CD14-positive monocyte (primary cell): ENCODE measurements at regions not wholly inside any gene's neighbourhood (a gene's known extent, or its start where the extent isn't known, plus 50 kb on each side); places are given as distances from the start of the nearest gene placed in this dataset.

ENCODE experiments used
- DNase-seq, 3 donors: peaks; one replicate each; pipeline ENCODE4 v3.0.0-alpha.2; 2011 to 2022
- H2AFZ ChIP-seq: 2 replicates; pipeline ENCODE4 v1.6.0; 2012; ENCODE audit warnings: mild to moderate bottlenecking, low read depth, low read length, inconsistent platforms; ENCODE audit not compliant: insufficient read depth, poor library complexity, severe bottlenecking
- H3K27ac ChIP-seq, 2 donors: 1 replicate in 1 of 2; 2 replicates in 1 of 2; pipeline ENCODE4 v1.5.1; 2012 to 2013; ENCODE audit warnings: low read length in 2 of 2, control low read depth in 1 of 2, inconsistent platforms in 1 of 2, low read depth in 1 of 2, mild to moderate bottlenecking in 1 of 2
- H3K27me3 ChIP-seq, 2 donors: one replicate each; pipeline versions ENCODE4 v1.6.0 to v1.6.1; 2011 to 2013; ENCODE audit warnings: low read length in 2 of 2; ENCODE audit not compliant: control insufficient read depth in 2 of 2, insufficient read depth in 2 of 2
- H3K36me3 ChIP-seq, 2 donors: replicated peaks in 1 of 2; 1 replicate in 1 of 2; 2 replicates in 1 of 2; pipeline versions ENCODE4 v1.5.1 to v1.6.1; 2012 to 2013; ENCODE audit warnings: low read length in 2 of 2, control low read depth in 1 of 2, inconsistent platforms in 1 of 2, mild to moderate bottlenecking in 1 of 2; ENCODE audit not compliant: insufficient read depth in 2 of 2, control insufficient read depth in 1 of 2
- H3K4me1 ChIP-seq, 2 donors: 1 replicate in 1 of 2; 2 replicates in 1 of 2; pipeline versions ENCODE4 v1.5.1 to v1.6.1; 2012 to 2013; ENCODE audit warnings: low read length in 2 of 2, control low read depth in 1 of 2, inconsistent platforms in 1 of 2, mild to moderate bottlenecking in 1 of 2, moderate library complexity in 1 of 2; ENCODE audit not compliant: insufficient read depth in 2 of 2, control insufficient read depth in 1 of 2
- H3K4me2 ChIP-seq: replicated peaks from 2 replicates; pipeline ENCODE3; 2012; ENCODE audit warnings: low read length, moderate library complexity, mild to moderate bottlenecking; ENCODE audit not compliant: poor library complexity, severe bottlenecking; ENCODE audit errors: extremely low read depth
- H3K4me3 ChIP-seq, 3 experiments: fragments of 200-600 bp in 1 of 3; sonication (generic) in 1 of 3; replicated peaks in 1 of 3; 1 replicate in 2 of 3; 2 replicates in 1 of 3; pipeline ENCODE4 v1.5.1; 2011 to 2013; ENCODE audit warnings: low read length in 3 of 3, mild to moderate bottlenecking in 3 of 3, control low read depth in 2 of 3, low read depth in 2 of 3, inconsistent platforms in 1 of 3, moderate library complexity in 1 of 3
- H3K79me2 ChIP-seq: 2 replicates; pipeline ENCODE4 v1.6.0; 2012; ENCODE audit warnings: mild to moderate bottlenecking, control low read depth, inconsistent platforms, low read length, moderate library complexity; ENCODE audit not compliant: insufficient read depth
- H3K9ac ChIP-seq: 2 replicates; pipeline ENCODE4 v1.6.0; 2017; ENCODE audit warnings: low read length, mild to moderate bottlenecking; ENCODE audit not compliant: insufficient read depth, poor library complexity, severe bottlenecking
- H3K9me3 ChIP-seq, 2 donors: replicated peaks in 1 of 2; 1 replicate in 1 of 2; 2 replicates in 1 of 2; pipeline versions ENCODE4 v1.5.1 to v1.6.1; 2012 to 2013; ENCODE audit warnings: low read length in 2 of 2, control low read depth in 1 of 2; ENCODE audit not compliant: control insufficient read depth in 1 of 2, insufficient read depth in 1 of 2
- H4K20me1 ChIP-seq: 2 replicates; pipeline ENCODE4 v1.6.0; 2012; ENCODE audit warnings: mild to moderate bottlenecking, low read length, control low read depth, moderate library complexity; ENCODE audit not compliant: insufficient read depth
- H3K27ac Mint-ChIP-seq, 7 donors: one replicate each; pipeline ENCODE4 v1.8.0; 2020; ENCODE audit warnings: mild to moderate bottlenecking in 7 of 7, mixed read lengths in 7 of 7, moderate library complexity in 6 of 7, inconsistent platforms in 2 of 7
- H3K27me3 Mint-ChIP-seq, 3 donors: one replicate each; pipeline ENCODE4 v1.8.0; 2021 to 2022; ENCODE audit warnings: low read depth in 3 of 3, mild to moderate bottlenecking in 3 of 3, mixed read lengths in 3 of 3, moderate library complexity in 3 of 3, inconsistent platforms in 1 of 3
- H3K36me3 Mint-ChIP-seq, 2 donors: one replicate each; pipeline ENCODE4 v1.8.0; 2020; ENCODE audit warnings: mixed read lengths in 2 of 2, inconsistent platforms in 1 of 2, mild to moderate bottlenecking in 1 of 2
- H3K4me1 Mint-ChIP-seq: one replicate; pipeline ENCODE4 v1.8.0; 2020; ENCODE audit warnings: mild to moderate bottlenecking, mixed read lengths
- H3K4me3 Mint-ChIP-seq, 2 donors: one replicate each; pipeline ENCODE4 v1.8.0; 2020; ENCODE audit warnings: mild to moderate bottlenecking in 2 of 2, mixed read lengths in 2 of 2, moderate library complexity in 1 of 2
- H3K9me3 Mint-ChIP-seq, 7 donors: one replicate each; pipeline ENCODE4 v1.8.0; 2020 to 2022; ENCODE audit warnings: mixed read lengths in 7 of 7, mild to moderate bottlenecking in 6 of 7, moderate library complexity in 6 of 7, inconsistent platforms in 2 of 7
- WGBS: methylation state at CpG from one replicate; pipeline ENCODE4 v1.1.5; 2013; ENCODE audit warnings: missing lambda C conversion rate; ENCODE audit not compliant: insufficient coverage; 5-methylcytosine and 5-hydroxymethylcytosine counted together
- intact Hi-C, 2 donors: fragments of 100-400 bp; cut with micrococcal nuclease; formaldehyde crosslinking; loops; one replicate each; pipeline versions ENCODE4 v1.15.0 to v1.15.1; 2023
- TF ChIP-seq, protein P1 (sequence below): fragments of 200-600 bp; IDR thresholded peaks from one replicate; pipeline ENCODE4 v1.8.0; 2022; ENCODE audit warnings: antibody characterized with exemption, mild to moderate bottlenecking

DNA sequence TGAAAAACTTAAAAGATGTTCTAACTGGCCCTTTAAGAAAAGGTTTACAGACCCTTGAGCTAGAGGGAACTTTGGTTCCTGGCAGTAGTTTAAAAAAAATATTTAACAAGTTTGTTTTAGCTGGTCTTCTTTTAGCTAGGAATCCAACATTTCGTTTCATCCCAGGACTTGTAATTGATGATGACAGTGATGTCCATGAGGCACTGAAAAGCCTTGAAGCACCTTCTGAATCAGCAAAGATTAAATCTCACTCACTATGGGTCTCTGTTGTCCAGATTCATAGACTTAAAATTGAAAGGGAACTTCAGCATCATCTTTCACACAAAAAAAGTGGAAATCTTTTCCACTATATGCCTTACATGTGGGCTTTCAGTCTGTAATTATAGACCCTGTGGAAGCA lies 102.9 kb upstream of the ETAA1 start:
- no CpG with 5 or more reads among the region's 1 CpG for WGBS
- intact Hi-C loops: no loop called here
- H3K27me3 Mint-ChIP-seq: no peaks in the 10 kb centered on the region
- H3K27ac ChIP-seq: no peak overlapping the region
- no peak overlapping the region for H3K4me2 ChIP-seq
- H3K4me1 ChIP-seq: no peaks in the 10 kb centered on the region
- H3K79me2 ChIP-seq: no peaks in the 10 kb centered on the region
- H3K36me3 ChIP-seq: no peaks in the 10 kb centered on the region
- no peaks in the 10 kb centered on the region for H3K4me1 Mint-ChIP-seq
- H4K20me1 ChIP-seq: no peaks in the 10 kb centered on the region
- DNase-seq: no peak
- H3K4me3 Mint-ChIP-seq: no peak overlapping the region
- H3K36me3 Mint-ChIP-seq: no peaks in the 10 kb centered on the region
- no peaks in the 10 kb centered on the region for H3K27me3 ChIP-seq
- no peak overlapping the region for H3K27ac Mint-ChIP-seq
- H3K9ac ChIP-seq: no peak overlapping the region
- no peaks in the 10 kb centered on the region for H3K9me3 ChIP-seq
- H2AFZ ChIP-seq: no peak overlapping the region
- H3K9me3 Mint-ChIP-seq: no peaks in the 10 kb centered on the region
- TF ChIP-seq, protein P1, sequence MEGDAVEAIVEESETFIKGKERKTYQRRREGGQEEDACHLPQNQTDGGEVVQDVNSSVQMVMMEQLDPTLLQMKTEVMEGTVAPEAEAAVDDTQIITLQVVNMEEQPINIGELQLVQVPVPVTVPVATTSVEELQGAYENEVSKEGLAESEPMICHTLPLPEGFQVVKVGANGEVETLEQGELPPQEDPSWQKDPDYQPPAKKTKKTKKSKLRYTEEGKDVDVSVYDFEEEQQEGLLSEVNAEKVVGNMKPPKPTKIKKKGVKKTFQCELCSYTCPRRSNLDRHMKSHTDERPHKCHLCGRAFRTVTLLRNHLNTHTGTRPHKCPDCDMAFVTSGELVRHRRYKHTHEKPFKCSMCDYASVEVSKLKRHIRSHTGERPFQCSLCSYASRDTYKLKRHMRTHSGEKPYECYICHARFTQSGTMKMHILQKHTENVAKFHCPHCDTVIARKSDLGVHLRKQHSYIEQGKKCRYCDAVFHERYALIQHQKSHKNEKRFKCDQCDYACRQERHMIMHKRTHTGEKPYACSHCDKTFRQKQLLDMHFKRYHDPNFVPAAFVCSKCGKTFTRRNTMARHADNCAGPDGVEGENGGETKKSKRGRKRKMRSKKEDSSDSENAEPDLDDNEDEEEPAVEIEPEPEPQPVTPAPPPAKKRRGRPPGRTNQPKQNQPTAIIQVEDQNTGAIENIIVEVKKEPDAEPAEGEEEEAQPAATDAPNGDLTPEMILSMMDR: no peak
- H3K4me3 ChIP-seq: no peak overlapping the region

DNA sequence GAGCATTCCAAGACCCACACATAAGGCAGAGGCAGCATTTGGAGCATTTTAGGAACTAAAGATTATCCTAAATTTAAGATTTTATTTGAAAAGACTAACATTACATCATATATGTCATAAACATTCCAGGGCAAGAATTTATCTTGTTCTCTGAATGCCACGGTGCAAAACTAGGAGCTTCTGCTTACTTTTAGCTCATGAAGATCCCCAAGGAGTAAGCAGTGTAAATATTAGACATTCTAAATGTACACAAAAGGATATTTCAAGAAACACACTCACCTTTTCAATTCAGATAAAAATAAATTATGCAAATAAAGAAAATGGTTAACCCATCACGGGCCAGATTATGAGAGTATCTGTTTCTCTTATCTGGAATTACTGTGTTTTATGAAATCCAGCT lies 101.7 kb upstream of the ETAA1 start:
- intact Hi-C loops: no loop called here

More for the DNA sequence above, 101.7 kb upstream of the ETAA1 start:
- H3K36me3 Mint-ChIP-seq: no peaks in the 10 kb centered on the region
- no peak overlapping the region for H3K27ac Mint-ChIP-seq
- H3K4me1 Mint-ChIP-seq: no peaks in the 10 kb centered on the region
- Histone ChIP-seq H3K9ac (no peak overlapping the region), H2AFZ (no peak overlapping the region), H3K27me3 (no peaks in the 10 kb centered on the region), H3K27ac (no peak overlapping the region), H3K36me3 (no peaks in the 10 kb centered on the region), H3K79me2 (no peaks in the 10 kb centered on the region), H3K9me3 (no peaks in the 10 kb centered on the region), H3K4me1 (no peaks in the 10 kb centered on the region), H4K20me1 (no peaks in the 10 kb centered on the region), H3K4me3 (no peak overlapping the region), H3K4me2 (no peak overlapping the region)
- WGBS: no CpG with 5 or more reads among the region's 2 CpGs
- no peak for DNase-seq
- no peaks in the 10 kb centered on the region for H3K27me3 Mint-ChIP-seq
- H3K4me3 Mint-ChIP-seq: no peak overlapping the region
- peaks cover 0 to 2% (median 0%) of the 10 kb centered on the region in 7 donors for H3K9me3 Mint-ChIP-seq
- TF ChIP-seq, protein P1: no peak
